ENCODE measurements at regions not wholly inside any gene's neighbourhood (a gene's known extent, or its start where the extent isn't known, plus 50 kb on each side); places are given as distances from the start of the nearest gene placed in this dataset.

GRCh38 chr11:134889832-134890231 lies 477.8 kb upstream of the B3GAT1 start:
- H3K27ac ChIP-seq, result no peak overlapping the region
- no peak for DNase-seq

GRCh38 chr11:134888821-134889220 lies 476.8 kb upstream of the B3GAT1 start:
- intact Hi-C loops (cut with DNase I; ENCODE audit: low total_unique reads), result no loop called here
- Histone ChIP-seq H3K9me3 (no peaks in the 10 kb centered on the region), H3K27me3 (peaks cover 0 to 4% of the 10 kb centered on the region in 2 donors), H3K4me3 (no peak overlapping the region), H3K36me3 (no peaks in the 10 kb centered on the region), H3K4me1 (no peaks in the 10 kb centered on the region), H3K27ac (no peak overlapping the region)
- no peak for DNase-seq
- no peak for TF ChIP-seq POLR2A (IDR thresholded peaks at IDR 0.05)
- TF ChIP-seq CTCF (IDR thresholded peaks at IDR 0.05), result no peak

More at GRCh38 chr11:134889832-134890231, 477.8 kb upstream of the B3GAT1 start:
- peaks cover 0 to 4% of the 10 kb centered on the region in 2 donors for H3K27me3 ChIP-seq
- H3K9me3 ChIP-seq, result no peaks in the 10 kb centered on the region
- no peaks in the 10 kb centered on the region for H3K4me1 ChIP-seq
- H3K36me3 ChIP-seq, result no peaks in the 10 kb centered on the region
- TF ChIP-seq POLR2A (IDR thresholded peaks at IDR 0.05) (no peak), CTCF (IDR thresholded peaks at IDR 0.05) (no peak)
- H3K4me3 ChIP-seq, result no peak overlapping the region
- intact Hi-C loops (cut with DNase I; ENCODE audit: low total_unique reads), result no loop called here

- Histone ChIP-seq H3K4me3 (no peak overlapping the region), H3K27ac (no peak overlapping the region), H3K36me3 (no peaks in the 10 kb centered on the region), H3K27me3 (peaks cover 0 to 4% of the 10 kb centered on the region in 2 donors), H3K9me3 (no peaks in the 10 kb centered on the region), H3K4me1 (no peaks in the 10 kb centered on the region)
- TF ChIP-seq POLR2A (IDR thresholded peaks at IDR 0.05) (no peak), CTCF (IDR thresholded peaks at IDR 0.05) (no peak)
- intact Hi-C loops (cut with DNase I; ENCODE audit: low total_unique reads), result no loop called here
- DNase-seq, result no peak
Measured at GRCh38 chr11:134887896-134888295, 475.9 kb upstream of the B3GAT1 start.

- H3K9me3 ChIP-seq, result no peaks in the 10 kb centered on the region
- H3K4me3 ChIP-seq, result no peak overlapping the region
- no peaks in the 10 kb centered on the region for H3K36me3 ChIP-seq
- TF ChIP-seq POLR2A (IDR thresholded peaks at IDR 0.05) (no peak), CTCF (IDR thresholded peaks at IDR 0.05) (no peak)
- H3K4me1 ChIP-seq, result no peaks in the 10 kb centered on the region
- peaks cover 0 to 4% of the 10 kb centered on the region in 2 donors for H3K27me3 ChIP-seq
- intact Hi-C loops (cut with DNase I; ENCODE audit: low total_unique reads), result no loop called here
- no peak overlapping the region for H3K27ac ChIP-seq
- DNase-seq, result no peak
Measured at GRCh38 chr11:134883484-134883883, 471.4 kb upstream of the B3GAT1 start.

GRCh38 chr11:134882671-134883297 lies 470.7 kb upstream of the B3GAT1 start:
- Histone ChIP-seq H3K27me3 (peaks cover 0 to 4% of the 10 kb centered on the region in 2 donors), H3K4me1 (no peaks in the 10 kb centered on the region), H3K4me3 (no peak overlapping the region), H3K9me3 (no peaks in the 10 kb centered on the region), H3K36me3 (no peaks in the 10 kb centered on the region), H3K27ac (no peak overlapping the region)
- DNase-seq, result no peak
- intact Hi-C loops (cut with DNase I; ENCODE audit: low total_unique reads), result no loop called here
- TF ChIP-seq CTCF (IDR thresholded peaks at IDR 0.05) (no peak), POLR2A (IDR thresholded peaks at IDR 0.05) (no peak)

All from uterus (tissue), 3 donors.